Caco-2 (cell line): ENCODE measurements at regions not wholly inside any gene's neighbourhood (a gene's known extent, or its start where the extent isn't known, plus 50 kb on each side); places are given as distances from the start of the nearest gene placed in this dataset.

Source experiments
- BruUV-seq: library from RNA; stranded (reverse); fragments of 400-500 nt; replicated peaks from 2 replicates; lab custom pipeline; 2021; lab: Mats Ljungman, UMichigan
- CTCF ChIA-PET: fragments of 300-600 bp; sonication (Branson Sonifier 250); formaldehyde crosslinking; loops from one replicate; lab custom pipeline; 2022; ENCODE audit warnings: antibody characterized with exemption; lab: Charles Lee
- POLR2A ChIA-PET: fragments of 300-600 bp; sonication (Branson Sonifier 250); formaldehyde crosslinking; loops from one replicate; lab custom pipeline; 2022; ENCODE audit warnings: antibody characterized with exemption; lab: Charles Lee
- DNase-seq, 2 experiments: peaks; one replicate each; pipeline versions ENCODE4 v3.0.0 to v3.0.0-alpha.2; 2020 to 2022
- H3K27me3 ChIP-seq: replicated peaks from 2 replicates; pipeline ENCODE4 v1.6.0; 2011; ENCODE audit warnings: low read length; ENCODE audit not compliant: control insufficient read depth, insufficient read depth
- H3K36me3 ChIP-seq: 2 replicates; pipeline ENCODE4 v1.5.1; 2011; ENCODE audit warnings: low read length; ENCODE audit not compliant: control insufficient read depth, insufficient read depth
- H3K4me1 ChIP-seq: fragments of 250-450 bp; sonication (Bioruptor Pico); 2 replicates; pipeline ENCODE4 v1.5.1; 2020; ENCODE audit warnings: mild to moderate bottlenecking
- H3K4me3 ChIP-seq: 2 replicates; pipeline ENCODE4 v1.5.1; 2011; ENCODE audit warnings: low read depth, mild to moderate bottlenecking, control low read depth, low read length
- H3K9me3 ChIP-seq: fragments of 250-450 bp; sonication (Bioruptor Pico); 2 replicates; pipeline ENCODE4 v1.5.1; 2020; ENCODE audit warnings: mild to moderate bottlenecking, moderate library complexity
- H3K27ac Mint-ChIP-seq: one replicate; pipeline ENCODE4 v1.8.0; 2022; ENCODE audit warnings: mixed read lengths; ENCODE audit not compliant: unreplicated experiment
- H3K27me3 Mint-ChIP-seq: one replicate; pipeline ENCODE4 v1.8.0; 2022; ENCODE audit warnings: mixed read lengths; ENCODE audit not compliant: insufficient read depth, unreplicated experiment
- H3K36me3 Mint-ChIP-seq: one replicate; pipeline ENCODE4 v1.8.0; 2022; ENCODE audit warnings: mild to moderate bottlenecking, mixed read lengths; ENCODE audit not compliant: insufficient read depth, unreplicated experiment
- H3K4me1 Mint-ChIP-seq: one replicate; pipeline ENCODE4 v1.8.0; 2022; ENCODE audit warnings: low read depth, mixed read lengths; ENCODE audit not compliant: unreplicated experiment
- H3K4me3 Mint-ChIP-seq: one replicate; pipeline ENCODE4 v1.8.0; 2022; ENCODE audit warnings: mild to moderate bottlenecking, moderate library complexity, mixed read lengths; ENCODE audit not compliant: unreplicated experiment
- H3K9me3 Mint-ChIP-seq: one replicate; pipeline ENCODE4 v1.8.0; 2022; ENCODE audit warnings: mixed read lengths; ENCODE audit not compliant: unreplicated experiment
- intact Hi-C: fragments of 100-400 bp; cut with micrococcal nuclease; formaldehyde crosslinking; loops from one replicate; pipeline ENCODE4 v1.10.0; 2022; ENCODE audit not compliant: unreplicated experiment
- TF ChIP-seq, protein P1 (sequence below), 2 experiments: fragments of 200-600 bp in 1 of 2; IDR thresholded peaks; 1 replicate in 1 of 2; 2 replicates in 1 of 2; pipeline versions ENCODE4 v1.5.1 to v1.8.0; 2011 to 2022; ENCODE audit warnings: antibody characterized with exemption in 1 of 2, control low read depth in 1 of 2, inconsistent platforms in 1 of 2, low read depth in 1 of 2, low read length in 1 of 2, mild to moderate bottlenecking in 1 of 2, moderate library complexity in 1 of 2; ENCODE audit not compliant: insufficient read depth in 1 of 2, severe bottlenecking in 1 of 2, unreplicated experiment in 1 of 2

DNA sequence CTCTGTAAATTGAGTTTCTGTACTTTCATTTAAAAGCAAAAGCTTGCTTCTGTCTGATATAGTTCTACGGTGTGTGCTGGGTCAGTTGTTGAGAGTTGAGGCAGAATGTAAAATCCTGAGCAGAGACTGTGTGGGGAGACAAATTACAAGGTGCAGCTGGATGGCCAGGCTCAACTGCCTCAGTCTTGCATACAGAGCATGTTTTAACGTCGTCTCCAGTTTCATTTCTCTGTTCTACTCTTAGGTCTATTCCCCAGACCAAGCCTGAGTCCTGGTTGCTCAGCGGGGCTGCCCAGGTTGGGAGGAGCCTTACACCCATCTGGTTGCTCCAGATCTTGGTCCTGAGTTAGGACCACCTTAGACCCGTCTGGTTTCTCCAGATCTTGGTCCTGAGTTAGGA is 54.4 kb upstream of the MEDAG start:
- H3K4me3 Mint-ChIP-seq, result no peak overlapping the region
- ChIA-PET POLR2A (no interaction called here), CTCF (no interaction called here)
- Histone ChIP-seq H3K9me3 (no peaks in the 10 kb centered on the region), H3K27me3 (no peaks in the 10 kb centered on the region), H3K4me1 (peaks cover 5% of the 10 kb centered on the region; the same call in 1 of the 2 replicates), H3K36me3 (no peaks in the 10 kb centered on the region), H3K4me3 (no peak overlapping the region)
- peaks cover 10% of the 10 kb centered on the region for H3K4me1 Mint-ChIP-seq
- no peak for DNase-seq
- no peaks in the 10 kb centered on the region for H3K9me3 Mint-ChIP-seq
- TF ChIP-seq, protein P1, sequence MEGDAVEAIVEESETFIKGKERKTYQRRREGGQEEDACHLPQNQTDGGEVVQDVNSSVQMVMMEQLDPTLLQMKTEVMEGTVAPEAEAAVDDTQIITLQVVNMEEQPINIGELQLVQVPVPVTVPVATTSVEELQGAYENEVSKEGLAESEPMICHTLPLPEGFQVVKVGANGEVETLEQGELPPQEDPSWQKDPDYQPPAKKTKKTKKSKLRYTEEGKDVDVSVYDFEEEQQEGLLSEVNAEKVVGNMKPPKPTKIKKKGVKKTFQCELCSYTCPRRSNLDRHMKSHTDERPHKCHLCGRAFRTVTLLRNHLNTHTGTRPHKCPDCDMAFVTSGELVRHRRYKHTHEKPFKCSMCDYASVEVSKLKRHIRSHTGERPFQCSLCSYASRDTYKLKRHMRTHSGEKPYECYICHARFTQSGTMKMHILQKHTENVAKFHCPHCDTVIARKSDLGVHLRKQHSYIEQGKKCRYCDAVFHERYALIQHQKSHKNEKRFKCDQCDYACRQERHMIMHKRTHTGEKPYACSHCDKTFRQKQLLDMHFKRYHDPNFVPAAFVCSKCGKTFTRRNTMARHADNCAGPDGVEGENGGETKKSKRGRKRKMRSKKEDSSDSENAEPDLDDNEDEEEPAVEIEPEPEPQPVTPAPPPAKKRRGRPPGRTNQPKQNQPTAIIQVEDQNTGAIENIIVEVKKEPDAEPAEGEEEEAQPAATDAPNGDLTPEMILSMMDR (IDR thresholded peaks at IDR 0.05; ENCODE audit: insufficient read depth in 1 of 2, low read depth in 1 of 2, low read length in 1 of 2, severe bottlenecking in 1 of 2, unreplicated experiment in 1 of 2), result no peak
- H3K27me3 Mint-ChIP-seq, result no peaks in the 10 kb centered on the region
- intact Hi-C loops, result no loop called here
- no peaks in the 10 kb centered on the region for H3K36me3 Mint-ChIP-seq
- H3K27ac Mint-ChIP-seq, result no peak overlapping the region
- BruUV-seq, result no TSS peak

DNA sequence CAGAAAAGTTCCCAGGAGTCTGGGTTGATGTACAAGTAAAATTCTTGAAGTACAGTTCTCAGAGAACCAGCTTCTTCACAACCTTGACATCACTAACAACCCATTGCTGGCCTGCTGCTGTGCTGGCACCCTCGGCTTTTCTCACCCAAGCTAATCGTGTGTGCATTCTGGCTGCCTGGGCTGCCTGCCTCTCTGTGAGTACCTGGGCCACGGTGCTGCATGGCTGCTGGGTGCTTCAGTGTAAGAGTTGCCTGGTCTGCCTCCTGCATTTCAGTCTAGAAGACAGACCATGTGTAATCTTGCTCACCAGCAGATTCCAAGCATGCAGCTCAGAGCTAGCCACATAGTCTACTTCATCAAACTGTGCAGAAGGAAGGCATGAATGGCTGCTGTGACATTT is 50.5 kb upstream of the MEDAG start:
- no peaks in the 10 kb centered on the region for H3K36me3 ChIP-seq
- no peak overlapping the region for H3K27ac Mint-ChIP-seq
- H3K4me1 Mint-ChIP-seq, result peaks cover 13% of the 10 kb centered on the region
- H3K4me3 ChIP-seq, result no peak overlapping the region
- CTCF ChIA-PET, result interaction anchor here (0.9 kb wide), 1 partner anchor 13 kb away, joined by 3 read pairs; no protein-coding TSS in a partner anchor
- H3K4me3 Mint-ChIP-seq, result no peak overlapping the region
- peaks cover 5% of the 10 kb centered on the region; the same call in 1 of the 2 replicates for H3K4me1 ChIP-seq
- no peaks in the 10 kb centered on the region for H3K9me3 Mint-ChIP-seq
- no peaks in the 10 kb centered on the region for H3K36me3 Mint-ChIP-seq
- H3K27me3 ChIP-seq, result no peaks in the 10 kb centered on the region
- H3K27me3 Mint-ChIP-seq, result no peaks in the 10 kb centered on the region
- no peak for DNase-seq
- H3K9me3 ChIP-seq, result no peaks in the 10 kb centered on the region
- intact Hi-C loops, result no loop called here
- TF ChIP-seq, protein P1 (IDR thresholded peaks at IDR 0.05; ENCODE audit: insufficient read depth in 1 of 2, low read depth in 1 of 2, low read length in 1 of 2, severe bottlenecking in 1 of 2, unreplicated experiment in 1 of 2), result no peak
- BruUV-seq, result no TSS peak
- POLR2A ChIA-PET, result no interaction called here

DNA sequence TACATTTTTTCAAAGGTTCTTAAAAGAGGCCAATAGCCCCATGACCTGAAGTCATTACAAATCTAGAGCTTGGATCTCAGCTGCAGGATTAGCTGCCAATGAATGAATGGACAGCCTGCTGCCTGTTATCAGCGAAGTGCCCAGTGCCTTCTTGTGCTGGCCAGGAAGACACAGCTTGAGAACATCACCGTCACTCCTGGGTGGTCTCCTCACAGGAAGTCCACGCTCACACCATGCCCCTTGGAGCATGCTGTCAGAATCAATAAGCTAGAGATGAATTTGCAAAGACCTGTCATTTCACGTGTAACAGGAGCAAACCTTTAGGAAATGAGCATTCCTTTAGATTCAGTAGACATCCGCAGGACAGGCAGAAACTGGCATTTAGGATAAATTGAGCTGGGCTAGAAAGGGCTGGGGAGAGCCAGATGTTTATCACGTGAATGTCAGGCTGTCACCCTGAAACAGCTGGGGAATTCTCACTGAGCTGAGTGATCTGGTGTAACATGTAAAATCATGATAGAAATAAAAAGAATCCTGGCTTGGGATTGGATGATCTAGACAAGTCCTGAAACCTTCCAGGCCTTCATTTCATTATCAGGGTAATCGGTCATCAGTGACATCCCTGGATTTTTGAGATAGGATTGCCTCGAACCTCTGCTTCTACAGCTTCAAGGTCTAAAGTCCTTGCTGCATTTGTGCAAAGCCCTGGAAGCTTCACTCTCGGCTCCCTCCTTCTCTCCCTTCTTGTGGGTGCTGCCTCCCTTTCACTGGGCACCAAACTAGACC is 49.9 kb upstream of the MEDAG start:
- BruUV-seq, result no TSS peak
- DNase-seq, result no peak
- Histone ChIP-seq H3K36me3 (no peaks in the 10 kb centered on the region), H3K4me3 (no peak overlapping the region), H3K4me1 (peaks cover 5% of the 10 kb centered on the region; the same call in 1 of the 2 replicates), H3K9me3 (no peaks in the 10 kb centered on the region), H3K27me3 (no peaks in the 10 kb centered on the region)
- CTCF ChIA-PET, result interaction anchor here (0.9 kb wide), 1 partner anchor 12 kb away, joined by 3 read pairs; no protein-coding TSS in a partner anchor
- TF ChIP-seq, protein P1 (IDR thresholded peaks at IDR 0.05; ENCODE audit: insufficient read depth in 1 of 2, low read depth in 1 of 2, low read length in 1 of 2, severe bottlenecking in 1 of 2, unreplicated experiment in 1 of 2), result no peak
- POLR2A ChIA-PET, result no interaction called here
- Mint-ChIP-seq H3K4me1 (peaks cover 9% of the 10 kb centered on the region), H3K9me3 (no peaks in the 10 kb centered on the region), H3K27me3 (no peaks in the 10 kb centered on the region), H3K27ac (no peak overlapping the region), H3K4me3 (no peak overlapping the region), H3K36me3 (no peaks in the 10 kb centered on the region)
- intact Hi-C loops, result no loop called here
